HEK293 (cell line): ENCODE measurements at regions not wholly inside any gene's neighbourhood (a gene's known extent, or its start where the extent isn't known, plus 50 kb on each side); places are given as distances from the start of the nearest gene placed in this dataset.

Source experiments
- CTCF ChIA-PET: fragments of 350-600 bp; formaldehyde crosslinking; extraction: SDS; loops from one replicate; lab custom pipeline; 2021; ENCODE audit warnings: antibody characterized with exemption; lab: Yijun Ruan, JAX
- POLR2A ChIA-PET: fragments of 300-600 bp; formaldehyde crosslinking; extraction: SDS; loops from one replicate; lab custom pipeline; 2020; ENCODE audit warnings: antibody characterized with exemption, inconsistent platforms; lab: Yijun Ruan, JAX
- H3K27ac ChIP-seq: fragments of 200-500 bp; sonication (Bioruptor generic); 2 replicates; pipeline ENCODE4 v1.5.1; 2014; ENCODE audit warnings: low read depth, low read length, control low read depth, inconsistent platforms; ENCODE audit errors: extremely low read depth
- H3K36me3 ChIP-seq, 2 experiments: fragments of 200-500 bp in 1 of 2; sonication (Bioruptor generic) in 1 of 2; 1 replicate in 1 of 2; 2 replicates in 1 of 2; pipeline ENCODE4 v1.5.1; 2014 to 2017; ENCODE audit warnings: inconsistent platforms in 2 of 2, low read length in 2 of 2; ENCODE audit not compliant: control insufficient read depth in 2 of 2, insufficient read depth in 1 of 2
- H3K4me1 ChIP-seq: fragments of 200-500 bp; sonication (Bioruptor generic); 2 replicates; pipeline ENCODE4 v1.5.1; 2014; ENCODE audit warnings: mild to moderate bottlenecking, low read length, inconsistent platforms; ENCODE audit not compliant: control insufficient read depth, insufficient read depth
- H3K4me3 ChIP-seq: 2 replicates; pipeline ENCODE4 v1.5.1; 2011; ENCODE audit warnings: low read depth, mild to moderate bottlenecking, control low read depth, low read length, moderate library complexity
- H3K9me3 ChIP-seq: fragments of 200-500 bp; sonication (Bioruptor generic); 2 replicates; pipeline ENCODE4 v1.5.1; 2014; ENCODE audit warnings: low read depth, low read length, inconsistent platforms; ENCODE audit not compliant: control insufficient read depth, insufficient read depth
- ATF2 ChIP-seq: fragments of 450-650 bp; formaldehyde crosslinking; IDR thresholded peaks from 2 replicates; pipeline ENCODE4 v1.5.1; 2016; ENCODE audit warnings: missing biosample characterization, missing genetic modification characterization, low read depth
- BCL6B ChIP-seq: fragments of 450-650 bp; formaldehyde crosslinking; IDR thresholded peaks from 2 replicates; pipeline ENCODE4 v1.5.1; 2017; ENCODE audit warnings: missing biosample characterization, missing genetic modification characterization
- HOXA7 ChIP-seq: sonication (generic); formaldehyde crosslinking; IDR thresholded peaks from 2 replicates; pipeline ENCODE4 v1.8.1; 2022; ENCODE audit warnings: missing genetic modification reagents, borderline replicate concordance
- KLF8 ChIP-seq: fragments of 450-650 bp; formaldehyde crosslinking; IDR thresholded peaks from 2 replicates; pipeline ENCODE4 v1.5.1; 2016; ENCODE audit warnings: missing biosample characterization, missing genetic modification characterization
- MEIS1 ChIP-seq: sonication (generic); formaldehyde crosslinking; IDR thresholded peaks from 2 replicates; pipeline ENCODE4 v1.8.1; 2022; ENCODE audit warnings: missing genetic modification reagents, mild to moderate bottlenecking, borderline replicate concordance
- OSR2 ChIP-seq: fragments of 450-650 bp; formaldehyde crosslinking; IDR thresholded peaks from 2 replicates; pipeline ENCODE4 v1.5.1; 2016; ENCODE audit warnings: missing biosample characterization, missing genetic modification characterization
- SCRT1 ChIP-seq: fragments of 450-650 bp; formaldehyde crosslinking; IDR thresholded peaks from 2 replicates; pipeline ENCODE4 v1.5.1; 2016; ENCODE audit warnings: missing biosample characterization, missing genetic modification characterization, borderline replicate concordance
- SP3 ChIP-seq: fragments of 450-650 bp; formaldehyde crosslinking; IDR thresholded peaks from 2 replicates; pipeline ENCODE4 v1.5.1; 2016; ENCODE audit warnings: missing biosample characterization, missing genetic modification characterization
- TCF7L2 ChIP-seq: IDR thresholded peaks from 2 replicates; pipeline ENCODE4 v1.6.1; 2011; ENCODE audit warnings: low read depth, mild to moderate bottlenecking, inconsistent platforms, low read length, moderate library complexity, borderline replicate concordance
- WT1 ChIP-seq: fragments of 450-650 bp; formaldehyde crosslinking; IDR thresholded peaks from 2 replicates; pipeline ENCODE4 v1.5.1; 2016; ENCODE audit warnings: missing biosample characterization, missing genetic modification characterization
- ZBTB17 ChIP-seq: fragments of 450-650 bp; formaldehyde crosslinking; IDR thresholded peaks from 2 replicates; pipeline ENCODE4 v1.5.1; 2016; ENCODE audit warnings: missing biosample characterization, missing genetic modification characterization
- ZBTB20 ChIP-seq: fragments of 450-650 bp; formaldehyde crosslinking; IDR thresholded peaks from 2 replicates; pipeline ENCODE4 v1.5.1; 2016; ENCODE audit warnings: missing biosample characterization, missing genetic modification characterization
- ZBTB48 ChIP-seq: fragments of 450-650 bp; formaldehyde crosslinking; IDR thresholded peaks from 2 replicates; pipeline ENCODE4 v1.5.1; 2016; ENCODE audit warnings: missing biosample characterization, missing genetic modification characterization
- ZBTB7A ChIP-seq: fragments of 450-650 bp; formaldehyde crosslinking; IDR thresholded peaks from 2 replicates; pipeline ENCODE4 v1.5.1; 2016; ENCODE audit warnings: low read depth, missing biosample characterization, missing genetic modification characterization
- ZIC2 ChIP-seq: fragments of 450-650 bp; formaldehyde crosslinking; IDR thresholded peaks from 2 replicates; pipeline ENCODE4 v1.5.1; 2016; ENCODE audit warnings: missing biosample characterization, missing genetic modification characterization
- ZNF10 ChIP-seq: fragments of 450-650 bp; formaldehyde crosslinking; IDR thresholded peaks from 2 replicates; pipeline ENCODE4 v1.5.1; 2017; ENCODE audit warnings: missing biosample characterization, missing genetic modification characterization
- ZNF138 ChIP-seq: fragments of 450-650 bp; formaldehyde crosslinking; IDR thresholded peaks from 2 replicates; pipeline ENCODE4 v1.5.1; 2016; ENCODE audit warnings: missing biosample characterization, missing genetic modification characterization, borderline replicate concordance
- ZNF146 ChIP-seq: fragments of 450-650 bp; formaldehyde crosslinking; IDR thresholded peaks from 2 replicates; pipeline ENCODE4 v1.5.1; 2016; ENCODE audit warnings: missing biosample characterization, missing genetic modification characterization
- ZNF157 ChIP-seq: fragments of 450-650 bp; formaldehyde crosslinking; IDR thresholded peaks from 2 replicates; pipeline ENCODE4 v1.5.1; 2016; ENCODE audit warnings: missing biosample characterization, missing genetic modification characterization
- ZNF292 ChIP-seq: fragments of 450-650 bp; formaldehyde crosslinking; IDR thresholded peaks from 2 replicates; pipeline ENCODE4 v1.5.1; 2016; ENCODE audit warnings: low read depth, missing biosample characterization, missing genetic modification characterization, borderline replicate concordance
- ZNF394 ChIP-seq: fragments of 450-650 bp; formaldehyde crosslinking; IDR thresholded peaks from 2 replicates; pipeline ENCODE4 v1.5.1; 2016; ENCODE audit warnings: missing biosample characterization, missing genetic modification characterization, mild to moderate bottlenecking, moderate library complexity, borderline replicate concordance
- ZNF398 ChIP-seq: fragments of 450-650 bp; formaldehyde crosslinking; IDR thresholded peaks from 2 replicates; pipeline ENCODE4 v1.5.1; 2017; ENCODE audit warnings: missing biosample characterization, missing genetic modification characterization
- ZNF48 ChIP-seq: fragments of 450-650 bp; formaldehyde crosslinking; IDR thresholded peaks from 2 replicates; pipeline ENCODE4 v1.5.1; 2016; ENCODE audit warnings: missing biosample characterization, missing genetic modification characterization
- ZNF544 ChIP-seq: fragments of 450-650 bp; formaldehyde crosslinking; IDR thresholded peaks from 2 replicates; pipeline ENCODE4 v1.5.0; 2017; ENCODE audit warnings: missing biosample characterization, missing genetic modification characterization
- ZNF560 ChIP-seq: fragments of 450-650 bp; formaldehyde crosslinking; IDR thresholded peaks from 2 replicates; pipeline ENCODE4 v1.5.1; 2017; ENCODE audit warnings: missing biosample characterization, missing genetic modification characterization, borderline replicate concordance
- ZNF624 ChIP-seq: fragments of 450-650 bp; formaldehyde crosslinking; IDR thresholded peaks from 2 replicates; pipeline ENCODE4 v1.5.1; 2017; ENCODE audit warnings: missing biosample characterization, missing genetic modification characterization
- ZNF654 ChIP-seq: fragments of 450-650 bp; formaldehyde crosslinking; IDR thresholded peaks from 2 replicates; pipeline ENCODE4 v1.5.1; 2016; ENCODE audit warnings: low read depth, missing biosample characterization, missing genetic modification characterization
- ZNF670 ChIP-seq: fragments of 450-650 bp; formaldehyde crosslinking; IDR thresholded peaks from 2 replicates; pipeline ENCODE4 v1.5.1; 2016; ENCODE audit warnings: missing biosample characterization, missing genetic modification characterization, low read depth
- ZNF768 ChIP-seq: fragments of 450-650 bp; formaldehyde crosslinking; IDR thresholded peaks from 2 replicates; pipeline ENCODE4 v1.5.1; 2018; ENCODE audit warnings: missing biosample characterization, mild to moderate bottlenecking, missing genetic modification characterization
- ZNF843 ChIP-seq: fragments of 450-650 bp; formaldehyde crosslinking; IDR thresholded peaks from 2 replicates; pipeline ENCODE4 v1.5.1; 2016; ENCODE audit warnings: missing biosample characterization, missing genetic modification characterization
- ZSCAN4 ChIP-seq: fragments of 450-650 bp; formaldehyde crosslinking; IDR thresholded peaks from 2 replicates; pipeline ENCODE4 v1.5.1; 2017; ENCODE audit warnings: missing biosample characterization, missing genetic modification characterization
- ZXDB ChIP-seq: fragments of 450-650 bp; formaldehyde crosslinking; IDR thresholded peaks from 2 replicates; pipeline ENCODE4 v1.5.1; 2016; ENCODE audit warnings: missing biosample characterization, missing genetic modification characterization

GRCh38 chr6:54719633-54720032, 126.9 kb upstream of the FAM83B start (continued):
- TF ChIP-seq KLF8: 0 out of 2 replicates have a peak, but pooled peaks have one; percentile 14
- TF ChIP-seq ZIC2 (tag by site-specific recombination): peak; percentile 56
- peak; percentile 68 for TF ChIP-seq ZNF843 (tag by site-specific recombination)
- TF ChIP-seq TCF7L2: peak; percentile 87
- no peak for TF ChIP-seq ZNF398 (tag by site-specific recombination)
- TF ChIP-seq BCL6B (tag by site-specific recombination): peak; percentile 63; the same call in 1 of the 2 replicates
- TF ChIP-seq WT1 (tag by site-specific recombination): peak; percentile 70
- TF ChIP-seq ZNF10 (tag by site-specific recombination): no peak
- TF ChIP-seq OSR2 (tag by site-specific recombination): peak; percentile 74

- Histone ChIP-seq H3K36me3 (no peaks in the 10 kb centered on the region), H3K4me1 (peaks cover 11% of the 10 kb centered on the region; the same call in 1 of the 2 replicates), H3K9me3 (no peaks in the 10 kb centered on the region), H3K4me3 (no peak overlapping the region), H3K27ac (no peak overlapping the region)
- ChIA-PET CTCF (interaction anchor here (0.6 kb wide), 1 partner anchor 210 kb away, joined by 3 read pairs; no protein-coding TSS in a partner anchor), POLR2A (no interaction called here)
- TF ChIP-seq ZNF146: no peak
- no peak for TF ChIP-seq ZNF670 (tag by site-specific recombination)
- TF ChIP-seq SCRT1 (tag by site-specific recombination): no peak
- no peak for TF ChIP-seq ZBTB7A
- no peak for TF ChIP-seq ZNF560 (tag by site-specific recombination)
- TF ChIP-seq ZNF654 (tag by site-specific recombination): no peak
- no peak for TF ChIP-seq SP3 (tag by site-specific recombination)
- TF ChIP-seq HOXA7: no peak
- no peak for TF ChIP-seq ZXDB (tag by site-specific recombination)
- TF ChIP-seq ZNF48 (tag by site-specific recombination): no peak
- no peak for TF ChIP-seq MEIS1
- TF ChIP-seq TCF7L2: no peak
- TF ChIP-seq ZNF157 (tag by site-specific recombination): no peak
- TF ChIP-seq ZNF138 (tag by site-specific recombination): no peak
These were observed 124.2 kb upstream of the FAM83B start for GRCh38 chr6:54722328-54722727.

GRCh38 chr6:54729716-54730115, 116.9 kb upstream of the FAM83B start:
- no peak overlapping the region for H3K4me3 ChIP-seq
- CTCF ChIA-PET: no interaction called here
- H3K27ac ChIP-seq: no peak overlapping the region
- no peaks in the 10 kb centered on the region for H3K4me1 ChIP-seq
- TF ChIP-seq ZNF394 (tag by site-specific recombination): no peak
- no peak for TF ChIP-seq ZBTB20 (tag by site-specific recombination)
- no peak for TF ChIP-seq ZBTB17 (tag by site-specific recombination)
- no peak for TF ChIP-seq ZSCAN4 (tag by site-specific recombination)
- TF ChIP-seq ZNF624 (tag by site-specific recombination): no peak
- no peak for TF ChIP-seq ZNF544
- no peak for TF ChIP-seq SP3 (tag by site-specific recombination)
- TF ChIP-seq ZNF768 (tag by site-specific recombination): no peak
- TF ChIP-seq ZNF292: no peak
- TF ChIP-seq ZBTB48: no peak
- TF ChIP-seq ATF2 (tag by site-specific recombination): no peak
- TF ChIP-seq, all 188 proteins: peak for 0
- no peaks in the 10 kb centered on the region for H3K9me3 ChIP-seq
- POLR2A ChIA-PET: no interaction called here
- no peaks in the 10 kb centered on the region for H3K36me3 ChIP-seq
